ENCODE measurements at regions not wholly inside any gene's neighbourhood (a gene's known extent, or its start where the extent isn't known, plus 50 kb on each side); places are given as distances from the start of the nearest gene placed in this dataset.
"Not testable (repeated sequence)": the region's sequence is repeated elsewhere in the genome, so short reads cannot be mapped to it uniquely, and the experiment has no call there.

- no peak for DNase-seq (ENCODE audit: low spot score)
Observed at GRCh38 chr19:30103981-30104380, 161.9 kb downstream of the URI1 start.

- no peak for DNase-seq (ENCODE audit: low spot score)
Observed at GRCh38 chr19:30105316-30105715, 163.3 kb downstream of the URI1 start.

- DNase-seq (ENCODE audit: low spot score), result no peak
Observed at GRCh38 chr19:30105727-30106126, 163.7 kb downstream of the URI1 start.

GRCh38 chr19:30106417-30107095, 164.5 kb downstream of the URI1 start:
- no peak for DNase-seq (ENCODE audit: low spot score)

GRCh38 chr19:30107251-30107650, 165.2 kb downstream of the URI1 start:
- no peak for DNase-seq (ENCODE audit: low spot score)

GRCh38 chr19:30109565-30109964, 167.5 kb downstream of the URI1 start:
- no peak for DNase-seq (ENCODE audit: low spot score)

- DNase-seq (ENCODE audit: low spot score), result no peak
Observed at GRCh38 chr19:30111021-30111855, 169.2 kb downstream of the URI1 start.

- DNase-seq (ENCODE audit: low spot score), result no peak
Observed at GRCh38 chr19:30112171-30112570, 170.1 kb downstream of the URI1 start.

- DNase-seq (ENCODE audit: low spot score), result no peak
Observed at GRCh38 chr19:30112666-30113065, 170.6 kb downstream of the URI1 start.

GRCh38 chr19:30113186-30113585, 171.1 kb downstream of the URI1 start:
- DNase-seq (ENCODE audit: low spot score), result no peak

GRCh38 chr19:30114095-30114494, 172.1 kb downstream of the URI1 start:
- not testable (repeated sequence) for DNase-seq (ENCODE audit: low spot score)

- DNase-seq (ENCODE audit: low spot score), result no peak
Observed at GRCh38 chr19:30115947-30116346, 173.9 kb downstream of the URI1 start.

- no peak for DNase-seq (ENCODE audit: low spot score)
Observed at GRCh38 chr19:30116530-30116929, 174.5 kb downstream of the URI1 start.

GRCh38 chr19:30116984-30117555, 175.0 kb downstream of the URI1 start:
- DNase-seq (ENCODE audit: low spot score), result no peak

- DNase-seq (ENCODE audit: low spot score), result no peak
Observed at GRCh38 chr19:30117636-30118145, 175.7 kb downstream of the URI1 start.

- DNase-seq (ENCODE audit: low spot score), result no peak
Observed at GRCh38 chr19:30118221-30118620, 176.2 kb downstream of the URI1 start.

- DNase-seq (ENCODE audit: low spot score), result no peak
Observed at GRCh38 chr19:30118760-30119159, 176.7 kb downstream of the URI1 start.

GRCh38 chr19:30119180-30119908, 177.3 kb downstream of the URI1 start:
- DNase-seq (ENCODE audit: low spot score), result no peak

GRCh38 chr19:30120860-30121484, 178.9 kb downstream of the URI1 start:
- no peak for DNase-seq (ENCODE audit: low spot score)

GRCh38 chr19:30122431-30122830, 180.4 kb downstream of the URI1 start:
- no peak for DNase-seq (ENCODE audit: low spot score)

- no peak for DNase-seq (ENCODE audit: low spot score)
Observed at GRCh38 chr19:30123119-30123518, 181.1 kb downstream of the URI1 start.

- no peak for DNase-seq (ENCODE audit: low spot score)
Observed at GRCh38 chr19:30123611-30124010, 181.6 kb downstream of the URI1 start.
